ENCODE measurements at regions not wholly inside any gene's neighbourhood (a gene's known extent, or its start where the extent isn't known, plus 50 kb on each side); places are given as distances from the start of the nearest gene placed in this dataset.

GRCh38 chr4:128457726-128458125 is 170.1 kb upstream of the PGRMC2 start:
- H3K27me3 ChIP-seq (ENCODE audit: control insufficient read depth, insufficient read depth, low read length) = no peaks in the 10 kb centered on the region
- H3K4me3 ChIP-seq (ENCODE audit: low read length in 3 of 3) = no peak overlapping the region
- TF ChIP-seq CTCF (IDR thresholded peaks at IDR 0.05; ENCODE audit: borderline replicate concordance, extremely low read depth, insufficient read depth) = no peak
- no peak for DNase-seq
- H3K36me3 ChIP-seq (ENCODE audit: control insufficient read depth in 2 of 3, insufficient read depth in 3 of 3, low read length in 3 of 3) = no peaks in the 10 kb centered on the region
- H3K9ac ChIP-seq (ENCODE audit: low read length in 3 of 3) = no peak overlapping the region
- H3K27ac ChIP-seq (ENCODE audit: low read depth in 2 of 2, low read length in 2 of 2) = no peak overlapping the region
- intact Hi-C loops (cut with DNase I) = no loop called here
- no peaks in the 10 kb centered on the region for H3K4me1 ChIP-seq (ENCODE audit: control insufficient read depth in 2 of 3, insufficient read depth in 2 of 3, low read depth in 1 of 3, low read length in 3 of 3)
- no peak for FAIRE-seq
- H3K9me3 ChIP-seq (ENCODE audit: control insufficient read depth in 2 of 3, insufficient read depth in 1 of 3, low read length in 3 of 3) = no peaks in the 10 kb centered on the region

GRCh38 chr4:128456171-128456570 is 168.6 kb upstream of the PGRMC2 start:
- Histone ChIP-seq H3K9ac (ENCODE audit: low read length in 3 of 3) (no peak overlapping the region), H3K9me3 (ENCODE audit: control insufficient read depth in 2 of 3, insufficient read depth in 1 of 3, low read length in 3 of 3) (no peaks in the 10 kb centered on the region), H3K27ac (ENCODE audit: low read depth in 2 of 2, low read length in 2 of 2) (no peak overlapping the region), H3K4me3 (ENCODE audit: low read length in 3 of 3) (no peak overlapping the region), H3K4me1 (ENCODE audit: control insufficient read depth in 2 of 3, insufficient read depth in 2 of 3, low read depth in 1 of 3, low read length in 3 of 3) (no peaks in the 10 kb centered on the region), H3K27me3 (ENCODE audit: control insufficient read depth, insufficient read depth, low read length) (no peaks in the 10 kb centered on the region), H3K36me3 (ENCODE audit: control insufficient read depth in 2 of 3, insufficient read depth in 3 of 3, low read length in 3 of 3) (no peaks in the 10 kb centered on the region)
- no peak for DNase-seq
- intact Hi-C loops (cut with DNase I) = no loop called here
- TF ChIP-seq CTCF (IDR thresholded peaks at IDR 0.05; ENCODE audit: borderline replicate concordance, extremely low read depth, insufficient read depth) = no peak
- FAIRE-seq = no peak

GRCh38 chr4:128455480-128455879 is 167.9 kb upstream of the PGRMC2 start:
- Histone ChIP-seq H3K36me3 (ENCODE audit: control insufficient read depth in 2 of 3, insufficient read depth in 3 of 3, low read length in 3 of 3) (no peaks in the 10 kb centered on the region), H3K4me3 (ENCODE audit: low read length in 3 of 3) (no peak overlapping the region), H3K9me3 (ENCODE audit: control insufficient read depth in 2 of 3, insufficient read depth in 1 of 3, low read length in 3 of 3) (no peaks in the 10 kb centered on the region), H3K9ac (ENCODE audit: low read length in 3 of 3) (no peak overlapping the region), H3K4me1 (ENCODE audit: control insufficient read depth in 2 of 3, insufficient read depth in 2 of 3, low read depth in 1 of 3, low read length in 3 of 3) (no peaks in the 10 kb centered on the region), H3K27me3 (ENCODE audit: control insufficient read depth, insufficient read depth, low read length) (no peaks in the 10 kb centered on the region), H3K27ac (ENCODE audit: low read depth in 2 of 2, low read length in 2 of 2) (no peak overlapping the region)
- DNase-seq = no peak
- no peak for FAIRE-seq
- intact Hi-C loops (cut with DNase I) = no loop called here
- TF ChIP-seq CTCF (IDR thresholded peaks at IDR 0.05; ENCODE audit: borderline replicate concordance, extremely low read depth, insufficient read depth) = no peak

GRCh38 chr4:128454881-128455280 is 167.3 kb upstream of the PGRMC2 start:
- no peak overlapping the region for H3K9ac ChIP-seq (ENCODE audit: low read length in 3 of 3)
- peak in 1 of 5 donors; percentile 7 for DNase-seq
- no peak for TF ChIP-seq CTCF (IDR thresholded peaks at IDR 0.05; ENCODE audit: borderline replicate concordance, extremely low read depth, insufficient read depth)
- intact Hi-C loops (cut with DNase I) = no loop called here
- no peaks in the 10 kb centered on the region for H3K9me3 ChIP-seq (ENCODE audit: control insufficient read depth in 2 of 3, insufficient read depth in 1 of 3, low read length in 3 of 3)
- H3K4me1 ChIP-seq (ENCODE audit: control insufficient read depth in 2 of 3, insufficient read depth in 2 of 3, low read depth in 1 of 3, low read length in 3 of 3) = no peaks in the 10 kb centered on the region
- peak overlapping the region in 1 of 2 donors; percentile 10 for H3K27ac ChIP-seq (ENCODE audit: low read depth in 2 of 2, low read length in 2 of 2)
- no peak for FAIRE-seq
- H3K4me3 ChIP-seq (ENCODE audit: low read length in 3 of 3) = no peak overlapping the region
- no peaks in the 10 kb centered on the region for H3K36me3 ChIP-seq (ENCODE audit: control insufficient read depth in 2 of 3, insufficient read depth in 3 of 3, low read length in 3 of 3)
- no peaks in the 10 kb centered on the region for H3K27me3 ChIP-seq (ENCODE audit: control insufficient read depth, insufficient read depth, low read length)
